ENCODE measurements at regions not wholly inside any gene's neighbourhood (a gene's known extent, or its start where the extent isn't known, plus 50 kb on each side); places are given as distances from the start of the nearest gene placed in this dataset.

GRCh38 chr6:150672800-150673199, 73.1 kb downstream of the PLEKHG1 start:
- no peak overlapping the region for H3K27ac ChIP-seq (ENCODE audit: low read length)
- Mint-ChIP-seq H3K4me3 (no peak overlapping the region), H3K27me3 (ENCODE audit: low read depth in 2 of 2) (peaks cover 6 to 10% of the 10 kb centered on the region in 2 donors), H3K27ac (no peak overlapping the region), H3K9me3 (no peaks in the 10 kb centered on the region), H3K4me1 (no peaks in the 10 kb centered on the region), H3K36me3 (no peaks in the 10 kb centered on the region)
- no peaks in the 10 kb centered on the region for H3K4me1 ChIP-seq (ENCODE audit: control insufficient read depth, insufficient read depth, low read length)
- no peak for DNase-seq
- no peaks in the 10 kb centered on the region for H3K9me3 ChIP-seq (ENCODE audit: control insufficient read depth, insufficient read depth, low read length)
- TF ChIP-seq CTCF (IDR thresholded peaks at IDR 0.05): no peak
- H3K4me3 ChIP-seq (ENCODE audit: low read length): no peak overlapping the region
- intact Hi-C loops (cut with micrococcal nuclease): no loop called here
- WGBS (ENCODE audit: insufficient coverage): no CpG with 5 or more reads among the region's 2 CpGs
- no peaks in the 10 kb centered on the region for H3K36me3 ChIP-seq (ENCODE audit: control insufficient read depth, insufficient read depth, low read length)
- no peak for ATAC-seq
- H3K27me3 ChIP-seq (ENCODE audit: control insufficient read depth, insufficient read depth, low read length): no peaks in the 10 kb centered on the region

GRCh38 chr6:150673720-150674346, 74.1 kb downstream of the PLEKHG1 start:
- Mint-ChIP-seq H3K4me3 (no peak overlapping the region), H3K27ac (no peak overlapping the region), H3K9me3 (no peaks in the 10 kb centered on the region), H3K4me1 (no peaks in the 10 kb centered on the region), H3K36me3 (no peaks in the 10 kb centered on the region), H3K27me3 (ENCODE audit: low read depth in 2 of 2) (peaks cover 6 to 10% of the 10 kb centered on the region in 2 donors)
- no peak overlapping the region for H3K4me3 ChIP-seq (ENCODE audit: low read length)
- H3K27ac ChIP-seq (ENCODE audit: low read length): no peak overlapping the region
- intact Hi-C loops (cut with micrococcal nuclease): no loop called here
- H3K27me3 ChIP-seq (ENCODE audit: control insufficient read depth, insufficient read depth, low read length): no peaks in the 10 kb centered on the region
- WGBS (ENCODE audit: insufficient coverage): 94% methylated on average over 8 of the region's 9 CpGs
- no peaks in the 10 kb centered on the region for H3K4me1 ChIP-seq (ENCODE audit: control insufficient read depth, insufficient read depth, low read length)
- DNase-seq (no peak), ATAC-seq (no peak)
- no peaks in the 10 kb centered on the region for H3K36me3 ChIP-seq (ENCODE audit: control insufficient read depth, insufficient read depth, low read length)
- H3K9me3 ChIP-seq (ENCODE audit: control insufficient read depth, insufficient read depth, low read length): no peaks in the 10 kb centered on the region
- no peak for TF ChIP-seq CTCF (IDR thresholded peaks at IDR 0.05)

GRCh38 chr6:150676344-150676743, 76.7 kb downstream of the PLEKHG1 start:
- intact Hi-C loops (cut with micrococcal nuclease): no loop called here
- H3K4me3 ChIP-seq (ENCODE audit: low read length): no peak overlapping the region
- no peak overlapping the region for H3K27ac Mint-ChIP-seq

More at GRCh38 chr6:150676344-150676743, 76.7 kb downstream of the PLEKHG1 start:
- Mint-ChIP-seq H3K27me3 (ENCODE audit: low read depth in 2 of 2) (peaks cover 6 to 10% of the 10 kb centered on the region in 2 donors), H3K9me3 (no peaks in the 10 kb centered on the region), H3K4me1 (no peaks in the 10 kb centered on the region), H3K4me3 (no peak overlapping the region), H3K36me3 (no peaks in the 10 kb centered on the region)
- no peak for TF ChIP-seq CTCF (IDR thresholded peaks at IDR 0.05)
- Histone ChIP-seq H3K36me3 (ENCODE audit: control insufficient read depth, insufficient read depth, low read length) (no peaks in the 10 kb centered on the region), H3K4me1 (ENCODE audit: control insufficient read depth, insufficient read depth, low read length) (no peaks in the 10 kb centered on the region), H3K9me3 (ENCODE audit: control insufficient read depth, insufficient read depth, low read length) (no peaks in the 10 kb centered on the region), H3K27me3 (ENCODE audit: control insufficient read depth, insufficient read depth, low read length) (no peaks in the 10 kb centered on the region), H3K27ac (ENCODE audit: low read length) (no peak overlapping the region)
- 90% methylated on average over 4 of the region's 4 CpGs for WGBS (ENCODE audit: insufficient coverage)
- DNase-seq (no peak), ATAC-seq (no peak)

Measured in natural killer cell (primary cell).